WTC11 (cell line): ENCODE measurements at regions not wholly inside any gene's neighbourhood (a gene's known extent, or its start where the extent isn't known, plus 50 kb on each side); places are given as distances from the start of the nearest gene placed in this dataset.

Experiments
- CREM ChIP-seq: sonication (generic); formaldehyde crosslinking; IDR thresholded peaks from 2 replicates; pipeline ENCODE4 v1.8.1; 2022; ENCODE audit warnings: mild to moderate bottlenecking, missing genetic modification reagents, moderate library complexity
- CTCF ChIP-seq: fragments of 200-600 bp; IDR thresholded peaks from 2 replicates; pipeline ENCODE4 v1.8.0; 2022; ENCODE audit warnings: antibody characterized with exemption
- ELF4 ChIP-seq: sonication (generic); formaldehyde crosslinking; IDR thresholded peaks from 2 replicates; pipeline ENCODE4 v1.8.1; 2022; ENCODE audit warnings: low read depth, mild to moderate bottlenecking, moderate library complexity, missing genetic modification reagents
- MXD4 ChIP-seq: fragments of 250-450 bp; sonication (Bioruptor Pico); IDR thresholded peaks from 2 replicates; pipeline ENCODE4 v1.8.0; 2021; ENCODE audit warnings: mild to moderate bottlenecking, moderate library complexity, borderline replicate concordance
- NR3C1 ChIP-seq: sonication (generic); formaldehyde crosslinking; conservative IDR thresholded peaks from 2 replicates; pipeline ENCODE4 v1.8.1; 2023; ENCODE audit warnings: low read depth, mild to moderate bottlenecking, missing genetic modification reagents
- SMAD3 ChIP-seq: sonication (generic); formaldehyde crosslinking; IDR thresholded peaks from 2 replicates; pipeline ENCODE4 v1.8.0; 2022; ENCODE audit warnings: missing genetic modification reagents, mild to moderate bottlenecking, borderline replicate concordance
- SP1 ChIP-seq: sonication (generic); formaldehyde crosslinking; conservative IDR thresholded peaks from 2 replicates; pipeline ENCODE4 v1.8.1; 2022; ENCODE audit warnings: missing genetic modification reagents
- ZNF232 ChIP-seq: sonication (generic); formaldehyde crosslinking; IDR thresholded peaks from 2 replicates; pipeline ENCODE4 v1.8.0; 2022; ENCODE audit warnings: mild to moderate bottlenecking, missing genetic modification reagents
- TF ChIP-seq, protein P1 (sequence below): sonication (generic); formaldehyde crosslinking; IDR thresholded peaks from 2 replicates; pipeline ENCODE4 v1.8.0; 2022; ENCODE audit warnings: mild to moderate bottlenecking, missing genetic modification reagents
- TF ChIP-seq, protein P2 (sequence below): sonication (generic); formaldehyde crosslinking; IDR thresholded peaks from 2 replicates; pipeline ENCODE4 v1.8.1; 2023; ENCODE audit warnings: mild to moderate bottlenecking, missing genetic modification reagents, borderline replicate concordance
- TF ChIP-seq, protein P3 (sequence below): fragments of 250-450 bp; sonication (Bioruptor Pico); IDR thresholded peaks from 2 replicates; pipeline ENCODE4 v2.1.2; 2022; ENCODE audit warnings: mild to moderate bottlenecking, moderate library complexity

GRCh38 chr6:98782772-98783171, 51.6 kb upstream of the POU3F2 start:
- TF ChIP-seq CTCF (no peak), ELF4 (CRISPR knock-in tag) (no peak), NR3C1 (CRISPR knock-in tag) (no peak), CREM (CRISPR knock-in tag) (no peak), SP1 (no peak), SMAD3 (CRISPR knock-in tag) (no peak), ZNF232 (CRISPR knock-in tag) (no peak), MXD4 (no peak)
- TF ChIP-seq, protein P1, sequence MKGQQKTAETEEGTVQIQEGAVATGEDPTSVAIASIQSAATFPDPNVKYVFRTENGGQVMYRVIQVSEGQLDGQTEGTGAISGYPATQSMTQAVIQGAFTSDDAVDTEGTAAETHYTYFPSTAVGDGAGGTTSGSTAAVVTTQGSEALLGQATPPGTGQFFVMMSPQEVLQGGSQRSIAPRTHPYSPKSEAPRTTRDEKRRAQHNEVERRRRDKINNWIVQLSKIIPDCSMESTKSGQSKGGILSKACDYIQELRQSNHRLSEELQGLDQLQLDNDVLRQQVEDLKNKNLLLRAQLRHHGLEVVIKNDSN (CRISPR knock-in tag): no peak
- TF ChIP-seq, protein P2, sequence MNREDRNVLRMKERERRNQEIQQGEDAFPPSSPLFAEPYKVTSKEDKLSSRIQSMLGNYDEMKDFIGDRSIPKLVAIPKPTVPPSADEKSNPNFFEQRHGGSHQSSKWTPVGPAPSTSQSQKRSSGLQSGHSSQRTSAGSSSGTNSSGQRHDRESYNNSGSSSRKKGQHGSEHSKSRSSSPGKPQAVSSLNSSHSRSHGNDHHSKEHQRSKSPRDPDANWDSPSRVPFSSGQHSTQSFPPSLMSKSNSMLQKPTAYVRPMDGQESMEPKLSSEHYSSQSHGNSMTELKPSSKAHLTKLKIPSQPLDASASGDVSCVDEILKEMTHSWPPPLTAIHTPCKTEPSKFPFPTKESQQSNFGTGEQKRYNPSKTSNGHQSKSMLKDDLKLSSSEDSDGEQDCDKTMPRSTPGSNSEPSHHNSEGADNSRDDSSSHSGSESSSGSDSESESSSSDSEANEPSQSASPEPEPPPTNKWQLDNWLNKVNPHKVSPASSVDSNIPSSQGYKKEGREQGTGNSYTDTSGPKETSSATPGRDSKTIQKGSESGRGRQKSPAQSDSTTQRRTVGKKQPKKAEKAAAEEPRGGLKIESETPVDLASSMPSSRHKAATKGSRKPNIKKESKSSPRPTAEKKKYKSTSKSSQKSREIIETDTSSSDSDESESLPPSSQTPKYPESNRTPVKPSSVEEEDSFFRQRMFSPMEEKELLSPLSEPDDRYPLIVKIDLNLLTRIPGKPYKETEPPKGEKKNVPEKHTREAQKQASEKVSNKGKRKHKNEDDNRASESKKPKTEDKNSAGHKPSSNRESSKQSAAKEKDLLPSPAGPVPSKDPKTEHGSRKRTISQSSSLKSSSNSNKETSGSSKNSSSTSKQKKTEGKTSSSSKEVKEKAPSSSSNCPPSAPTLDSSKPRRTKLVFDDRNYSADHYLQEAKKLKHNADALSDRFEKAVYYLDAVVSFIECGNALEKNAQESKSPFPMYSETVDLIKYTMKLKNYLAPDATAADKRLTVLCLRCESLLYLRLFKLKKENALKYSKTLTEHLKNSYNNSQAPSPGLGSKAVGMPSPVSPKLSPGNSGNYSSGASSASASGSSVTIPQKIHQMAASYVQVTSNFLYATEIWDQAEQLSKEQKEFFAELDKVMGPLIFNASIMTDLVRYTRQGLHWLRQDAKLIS (CRISPR knock-in tag): no peak
- TF ChIP-seq, protein P3, sequence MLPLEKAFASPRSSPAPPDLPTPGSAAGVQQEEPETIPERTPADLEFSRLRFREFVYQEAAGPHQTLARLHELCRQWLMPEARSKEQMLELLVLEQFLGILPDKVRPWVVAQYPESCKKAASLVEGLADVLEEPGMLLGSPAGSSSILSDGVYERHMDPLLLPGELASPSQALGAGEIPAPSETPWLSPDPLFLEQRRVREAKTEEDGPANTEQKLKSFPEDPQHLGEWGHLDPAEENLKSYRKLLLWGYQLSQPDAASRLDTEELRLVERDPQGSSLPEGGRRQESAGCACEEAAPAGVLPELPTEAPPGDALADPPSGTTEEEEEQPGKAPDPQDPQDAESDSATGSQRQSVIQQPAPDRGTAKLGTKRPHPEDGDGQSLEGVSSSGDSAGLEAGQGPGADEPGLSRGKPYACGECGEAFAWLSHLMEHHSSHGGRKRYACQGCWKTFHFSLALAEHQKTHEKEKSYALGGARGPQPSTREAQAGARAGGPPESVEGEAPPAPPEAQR (CRISPR knock-in tag): no peak
